DND-41 (cell line): ENCODE measurements at regions not wholly inside any gene's neighbourhood (a gene's known extent, or its start where the extent isn't known, plus 50 kb on each side); places are given as distances from the start of the nearest gene placed in this dataset.
A peak's percentile ranks its signal among the peaks of the same experiment; 100 is the strongest.

Experiments
- CTCF ChIP-seq: IDR thresholded peaks from 2 replicates; pipeline ENCODE4 v1.5.1; 2012; ENCODE audit warnings: borderline replicate concordance, low read length, moderate library complexity, mild to moderate bottlenecking; ENCODE audit not compliant: poor library complexity, severe bottlenecking; ENCODE audit errors: extremely low read depth
- EZH2 ChIP-seq: IDR thresholded peaks from 3 replicates; pipeline ENCODE4 v1.6.1; 2012; ENCODE audit warnings: borderline replicate concordance, low read depth, mild to moderate bottlenecking, moderate library complexity, low read length, inconsistent platforms; ENCODE audit not compliant: severe bottlenecking

GRCh38 chr10:58963101-58963534 lies 213.3 kb upstream of the PHYHIPL start:
- TF ChIP-seq CTCF, result peak; percentile 28
- TF ChIP-seq EZH2, result no peak
